Liver (tissue), 8 donors: ENCODE measurements at regions not wholly inside any gene's neighbourhood (a gene's known extent, or its start where the extent isn't known, plus 50 kb on each side); places are given as distances from the start of the nearest gene placed in this dataset.

Source experiments
- DNase-seq: peaks from one replicate; pipeline ENCODE4 v3.0.0-alpha.2; 2017; ENCODE audit warnings: low spot score
- H3K27ac ChIP-seq, 2 donors: one replicate each; pipeline ENCODE4 v1.7.0; 2013; ENCODE audit warnings: inconsistent platforms in 2 of 2, low read length in 2 of 2, control low read depth in 1 of 2, low read depth in 1 of 2, mild to moderate bottlenecking in 1 of 2
- H3K27me3 ChIP-seq, 4 donors: one replicate each; pipeline versions ENCODE4 v1.6.1 to v1.7.0; 2013; ENCODE audit warnings: low read length in 3 of 4, inconsistent platforms in 1 of 4, mild to moderate bottlenecking in 1 of 4, moderate library complexity in 1 of 4; ENCODE audit not compliant: control insufficient read depth in 4 of 4, insufficient read depth in 4 of 4
- H3K36me3 ChIP-seq, 4 donors: one replicate each; pipeline versions ENCODE4 v1.6.1 to v1.7.0; 2013; ENCODE audit warnings: low read length in 3 of 4, mild to moderate bottlenecking in 3 of 4, low read depth in 1 of 4, moderate library complexity in 1 of 4; ENCODE audit not compliant: control insufficient read depth in 4 of 4, insufficient read depth in 3 of 4
- H3K4me1 ChIP-seq, 4 donors: one replicate each; pipeline versions ENCODE4 v1.6.1 to v1.7.0; 2013; ENCODE audit warnings: low read length in 3 of 4, mild to moderate bottlenecking in 3 of 4, moderate library complexity in 1 of 4; ENCODE audit not compliant: control insufficient read depth in 4 of 4, insufficient read depth in 4 of 4
- H3K4me3 ChIP-seq, 3 donors: one replicate each; pipeline versions ENCODE4 v1.6.1 to v1.7.0; 2013; ENCODE audit warnings: low read length in 3 of 3, control low read depth in 1 of 3, low read depth in 1 of 3, mild to moderate bottlenecking in 1 of 3
- H3K9ac ChIP-seq, 2 donors: one replicate each; pipeline ENCODE4 v1.7.0; 2013; ENCODE audit warnings: low read length in 2 of 2, mild to moderate bottlenecking in 2 of 2, moderate library complexity in 2 of 2, control low read depth in 1 of 2, low read depth in 1 of 2
- H3K9me3 ChIP-seq, 4 donors: one replicate each; pipeline versions ENCODE4 v1.6.1 to v1.7.0; 2013; ENCODE audit warnings: low read length in 3 of 4; ENCODE audit not compliant: control insufficient read depth in 4 of 4
- ATF3 ChIP-seq: IDR thresholded peaks from 2 replicates; pipeline ENCODE4 v1.6.1; 2016; ENCODE audit warnings: antibody characterized with exemption
- CTCF ChIP-seq: fragments of 150-350 bp; IDR thresholded peaks from 2 replicates; pipeline ENCODE4 v1.5.1; 2017; ENCODE audit warnings: improper control_type of control experiment, low read depth, low read length; ENCODE audit not compliant: missing input control
- EGR1 ChIP-seq, 2 donors: IDR thresholded peaks; 2 replicates each; pipeline ENCODE4 v1.6.1; 2016 to 2018; ENCODE audit warnings: antibody characterized with exemption in 2 of 2, low read depth in 2 of 2
- FOXA1 ChIP-seq: IDR thresholded peaks from 2 replicates; pipeline ENCODE4 v1.6.1; 2016; ENCODE audit warnings: antibody characterized with exemption
- FOXA2 ChIP-seq: IDR thresholded peaks from 2 replicates; pipeline ENCODE4 v1.6.1; 2016; ENCODE audit warnings: antibody characterized with exemption
- GABPA ChIP-seq, 2 donors: IDR thresholded peaks in 1 of 2; conservative IDR thresholded peaks in 1 of 2; 2 replicates each; pipeline ENCODE4 v1.6.1; 2016; ENCODE audit warnings: antibody characterized with exemption in 2 of 2, mild to moderate bottlenecking in 1 of 2, moderate library complexity in 1 of 2
- HNF4A ChIP-seq, 2 donors: conservative IDR thresholded peaks; 2 replicates each; pipeline ENCODE4 v1.6.1; 2016; ENCODE audit warnings: antibody characterized with exemption in 2 of 2, mild to moderate bottlenecking in 2 of 2
- HNF4G ChIP-seq: IDR thresholded peaks from 2 replicates; pipeline ENCODE4 v1.6.1; 2016; ENCODE audit warnings: antibody characterized with exemption
- JUND ChIP-seq, 2 donors: IDR thresholded peaks; 2 replicates each; pipeline ENCODE4 v1.6.1; 2016; ENCODE audit warnings: antibody characterized with exemption in 2 of 2
- NR2F2 ChIP-seq: IDR thresholded peaks from 2 replicates; pipeline ENCODE4 v1.6.1; 2016; ENCODE audit warnings: antibody characterized with exemption
- RAD21 ChIP-seq, 2 donors: IDR thresholded peaks; 2 replicates each; pipeline ENCODE4 v1.6.1; 2016; ENCODE audit warnings: antibody characterized with exemption in 2 of 2, mild to moderate bottlenecking in 2 of 2
- REST ChIP-seq: IDR thresholded peaks from 2 replicates; pipeline ENCODE4 v1.6.1; 2016; ENCODE audit warnings: antibody characterized with exemption, mild to moderate bottlenecking
- RXRA ChIP-seq, 2 donors: IDR thresholded peaks; 2 replicates each; pipeline ENCODE4 v1.6.1; 2017 to 2018; ENCODE audit warnings: antibody characterized with exemption in 2 of 2, mild to moderate bottlenecking in 1 of 2
- SP1 ChIP-seq: IDR thresholded peaks from 2 replicates; pipeline ENCODE4 v1.6.1; 2018; ENCODE audit warnings: antibody characterized with exemption, mild to moderate bottlenecking
- TAF1 ChIP-seq: conservative IDR thresholded peaks from 2 replicates; pipeline ENCODE4 v1.6.1; 2016; ENCODE audit warnings: antibody characterized with exemption, mild to moderate bottlenecking
- YY1 ChIP-seq: IDR thresholded peaks from 2 replicates; pipeline ENCODE4 v1.6.1; 2016; ENCODE audit warnings: antibody characterized with exemption, mild to moderate bottlenecking
- WGBS: extraction: QIAGEN DNeasy Blood & Tissue Kit; methylation state at CpG from one replicate; pipeline ENCODE4 v1.1.7; 2013; 5-methylcytosine and 5-hydroxymethylcytosine counted together
- TF ChIP-seq, protein P1 (sequence below): IDR thresholded peaks from 2 replicates; pipeline ENCODE4 v1.6.1; 2016; ENCODE audit warnings: antibody characterized with exemption
- TF ChIP-seq, protein P2 (sequence below): IDR thresholded peaks from 2 replicates; pipeline ENCODE4 v1.6.1; 2016; ENCODE audit warnings: antibody characterized with exemption
- donor health status: healthy.
- donor health status: healthy.
- donor health status: healthy.
- donor health status: healthy.
- donor health status: healthy.

DNA sequence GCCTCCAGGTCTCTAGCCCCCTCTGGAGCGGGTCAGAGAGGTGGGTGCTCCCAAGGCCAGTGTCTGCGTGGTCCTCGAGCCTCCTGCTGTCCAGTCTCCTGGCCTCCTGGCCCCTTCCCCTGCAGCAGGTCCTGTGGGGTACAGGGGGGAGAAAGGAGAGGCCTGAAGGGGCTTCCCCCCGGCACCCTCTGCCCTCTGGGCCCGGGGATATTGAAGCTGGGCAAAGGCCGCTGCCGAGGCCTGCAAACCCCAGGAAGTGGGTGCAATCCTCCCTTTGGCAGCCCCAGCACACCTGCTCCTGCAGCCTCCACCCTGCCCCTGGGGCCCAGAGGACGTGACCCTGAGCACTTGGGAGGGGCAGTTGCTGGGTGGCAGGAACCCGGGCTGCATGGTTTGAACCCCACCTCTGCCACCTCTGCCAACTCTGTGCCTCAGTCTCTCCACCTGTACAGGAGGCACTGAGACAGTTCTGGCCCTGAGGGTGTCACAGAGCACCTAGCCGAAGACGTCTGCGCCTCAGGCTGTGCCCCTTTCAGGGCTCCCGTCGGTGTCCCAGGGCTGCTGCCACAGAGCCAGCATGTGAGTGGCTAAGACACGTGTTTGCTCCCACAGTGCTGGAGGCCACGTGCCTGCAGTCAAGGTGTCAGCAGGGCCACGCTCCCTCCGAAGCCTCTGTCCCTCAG is 59.1 kb upstream of the INPP5A start:
- no peak overlapping the region for H3K4me3 ChIP-seq
- no peaks in the 10 kb centered on the region for H3K36me3 ChIP-seq
- TF ChIP-seq REST = no peak
- no peak for TF ChIP-seq EGR1 (IDR thresholded peaks at IDR 0.05; ENCODE audit: low read depth in 2 of 2)
- TF ChIP-seq, protein P1, sequence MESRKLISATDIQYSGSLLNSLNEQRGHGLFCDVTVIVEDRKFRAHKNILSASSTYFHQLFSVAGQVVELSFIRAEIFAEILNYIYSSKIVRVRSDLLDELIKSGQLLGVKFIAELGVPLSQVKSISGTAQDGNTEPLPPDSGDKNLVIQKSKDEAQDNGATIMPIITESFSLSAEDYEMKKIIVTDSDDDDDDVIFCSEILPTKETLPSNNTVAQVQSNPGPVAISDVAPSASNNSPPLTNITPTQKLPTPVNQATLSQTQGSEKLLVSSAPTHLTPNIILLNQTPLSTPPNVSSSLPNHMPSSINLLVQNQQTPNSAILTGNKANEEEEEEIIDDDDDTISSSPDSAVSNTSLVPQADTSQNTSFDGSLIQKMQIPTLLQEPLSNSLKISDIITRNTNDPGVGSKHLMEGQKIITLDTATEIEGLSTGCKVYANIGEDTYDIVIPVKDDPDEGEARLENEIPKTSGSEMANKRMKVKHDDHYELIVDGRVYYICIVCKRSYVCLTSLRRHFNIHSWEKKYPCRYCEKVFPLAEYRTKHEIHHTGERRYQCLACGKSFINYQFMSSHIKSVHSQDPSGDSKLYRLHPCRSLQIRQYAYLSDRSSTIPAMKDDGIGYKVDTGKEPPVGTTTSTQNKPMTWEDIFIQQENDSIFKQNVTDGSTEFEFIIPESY = no peak
- TF ChIP-seq, protein P2, sequence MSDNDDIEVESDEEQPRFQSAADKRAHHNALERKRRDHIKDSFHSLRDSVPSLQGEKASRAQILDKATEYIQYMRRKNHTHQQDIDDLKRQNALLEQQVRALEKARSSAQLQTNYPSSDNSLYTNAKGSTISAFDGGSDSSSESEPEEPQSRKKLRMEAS = no peak
- TF ChIP-seq JUND (IDR thresholded peaks at IDR 0.05) = no peak
- TF ChIP-seq ATF3 = no peak
- no peak for TF ChIP-seq FOXA1
- no peak for TF ChIP-seq SP1
- TF ChIP-seq FOXA2 = no peak
- no peak for TF ChIP-seq GABPA (IDR thresholded peaks at IDR 0.05 in 1 of 2, conservative IDR thresholded peaks at IDR 0.05 in 1 of 2)
- no peak for TF ChIP-seq RAD21 (IDR thresholded peaks at IDR 0.05)
- no peak for TF ChIP-seq NR2F2
- no peak for TF ChIP-seq CTCF
- no peak for TF ChIP-seq RXRA (IDR thresholded peaks at IDR 0.05)
- no peak for DNase-seq
- peaks cover 0 to 4% (median 2%) of the 10 kb centered on the region in 4 donors for H3K4me1 ChIP-seq
- H3K27ac ChIP-seq = no peak overlapping the region
- no peaks in the 10 kb centered on the region for H3K9me3 ChIP-seq
- 78% methylated on average over 18 of the region's 18 CpGs for WGBS
- no peak overlapping the region for H3K9ac ChIP-seq
- H3K27me3 ChIP-seq = no peaks in the 10 kb centered on the region

- DNase-seq = no peak
- Histone ChIP-seq H3K36me3 (no peaks in the 10 kb centered on the region), H3K4me1 (peaks cover 0 to 4% (median 2%) of the 10 kb centered on the region in 4 donors), H3K9ac (no peak overlapping the region), H3K9me3 (no peaks in the 10 kb centered on the region), H3K27ac (no peak overlapping the region), H3K27me3 (no peaks in the 10 kb centered on the region), H3K4me3 (no peak overlapping the region)
- WGBS = 89% methylated on average over 14 of the region's 14 CpGs
- TF ChIP-seq FOXA1 = no peak
- no peak for TF ChIP-seq YY1
- TF ChIP-seq HNF4A (conservative IDR thresholded peaks at IDR 0.05) = no peak
- TF ChIP-seq HNF4G = no peak
- TF ChIP-seq RXRA (IDR thresholded peaks at IDR 0.05) = no peak
- TF ChIP-seq SP1 = no peak
- TF ChIP-seq REST = no peak
- TF ChIP-seq, protein P2 = no peak
- no peak for TF ChIP-seq TAF1
These were observed 58.5 kb upstream of the INPP5A start for GRCh38 chr10:132479024-132479602.
